ENCODE measurements at regions not wholly inside any gene's neighbourhood (a gene's known extent, or its start where the extent isn't known, plus 50 kb on each side); places are given as distances from the start of the nearest gene placed in this dataset.

GRCh38 chr9:90446200-90446948, 196.2 kb downstream of the DIRAS2 start:
- no peaks in the 10 kb centered on the region for H3K27me3 ChIP-seq (ENCODE audit: control insufficient read depth in 2 of 2, insufficient read depth in 2 of 2, low read length in 2 of 2)
- no peaks in the 10 kb centered on the region for H3K79me2 ChIP-seq (ENCODE audit: insufficient read depth, low read length)
- no peak for TF ChIP-seq CTCF (IDR thresholded peaks at IDR 0.05)
- H3K36me3 Mint-ChIP-seq: no peaks in the 10 kb centered on the region
- H3K27me3 Mint-ChIP-seq (ENCODE audit: low read depth in 3 of 3): peaks cover 0 to 10% (median 4%) of the 10 kb centered on the region in 3 donors
- no peaks in the 10 kb centered on the region for H4K20me1 ChIP-seq (ENCODE audit: insufficient read depth, low read length)
- H3K4me1 Mint-ChIP-seq: no peaks in the 10 kb centered on the region
- H3K9me3 Mint-ChIP-seq: peaks cover 0 to 5% (median 0%) of the 10 kb centered on the region in 7 donors
- no peaks in the 10 kb centered on the region for H3K36me3 ChIP-seq (replicated peaks in 1 of 2; ENCODE audit: control insufficient read depth in 1 of 2, insufficient read depth in 2 of 2, low read length in 2 of 2)
- no peak overlapping the region for H3K4me3 Mint-ChIP-seq
- no peak overlapping the region for H3K4me3 ChIP-seq (replicated peaks in 1 of 3; ENCODE audit: low read depth in 2 of 3, low read length in 3 of 3)
- DNase-seq: no peak
- no peak overlapping the region for H3K4me2 ChIP-seq (replicated peaks; ENCODE audit: extremely low read depth, low read length, poor library complexity, severe bottlenecking)
- no peaks in the 10 kb centered on the region for H3K4me1 ChIP-seq (ENCODE audit: control insufficient read depth in 1 of 2, insufficient read depth in 2 of 2, low read length in 2 of 2)
- no peaks in the 10 kb centered on the region for H3K9me3 ChIP-seq (replicated peaks in 1 of 2; ENCODE audit: control insufficient read depth in 1 of 2, insufficient read depth in 1 of 2, low read length in 2 of 2)
- no peak overlapping the region for H3K9ac ChIP-seq (ENCODE audit: insufficient read depth, low read length, poor library complexity, severe bottlenecking)
- intact Hi-C loops (cut with micrococcal nuclease): no loop called here
- H3K27ac ChIP-seq (ENCODE audit: low read depth in 1 of 2, low read length in 2 of 2): no peak overlapping the region
- 80% methylated on average over 1 of the region's 7 CpGs for WGBS (ENCODE audit: insufficient coverage)
- no peak overlapping the region for H2AFZ ChIP-seq (ENCODE audit: insufficient read depth, low read depth, low read length, poor library complexity, severe bottlenecking)
- no peak overlapping the region for H3K27ac Mint-ChIP-seq

GRCh38 chr9:90447773-90448172, 194.9 kb downstream of the DIRAS2 start:
- no peak overlapping the region for H3K27ac ChIP-seq (ENCODE audit: low read depth in 1 of 2, low read length in 2 of 2)
- TF ChIP-seq CTCF (IDR thresholded peaks at IDR 0.05): no peak
- no peak for DNase-seq

More at GRCh38 chr9:90447773-90448172, 194.9 kb downstream of the DIRAS2 start:
- H3K27ac Mint-ChIP-seq: no peak overlapping the region
- Histone ChIP-seq H3K79me2 (ENCODE audit: insufficient read depth, low read length) (no peaks in the 10 kb centered on the region), H3K27me3 (ENCODE audit: control insufficient read depth in 2 of 2, insufficient read depth in 2 of 2, low read length in 2 of 2) (no peaks in the 10 kb centered on the region), H3K36me3 (replicated peaks in 1 of 2; ENCODE audit: control insufficient read depth in 1 of 2, insufficient read depth in 2 of 2, low read length in 2 of 2) (no peaks in the 10 kb centered on the region), H3K4me1 (ENCODE audit: control insufficient read depth in 1 of 2, insufficient read depth in 2 of 2, low read length in 2 of 2) (no peaks in the 10 kb centered on the region), H3K4me3 (replicated peaks in 1 of 3; ENCODE audit: low read depth in 2 of 3, low read length in 3 of 3) (no peak overlapping the region), H4K20me1 (ENCODE audit: insufficient read depth, low read length) (no peaks in the 10 kb centered on the region), H3K9me3 (replicated peaks in 1 of 2; ENCODE audit: control insufficient read depth in 1 of 2, insufficient read depth in 1 of 2, low read length in 2 of 2) (no peaks in the 10 kb centered on the region), H3K4me2 (replicated peaks; ENCODE audit: extremely low read depth, low read length, poor library complexity, severe bottlenecking) (no peak overlapping the region), H3K9ac (ENCODE audit: insufficient read depth, low read length, poor library complexity, severe bottlenecking) (no peak overlapping the region), H2AFZ (ENCODE audit: insufficient read depth, low read depth, low read length, poor library complexity, severe bottlenecking) (no peak overlapping the region)
- no peak overlapping the region for H3K4me3 Mint-ChIP-seq
- H3K36me3 Mint-ChIP-seq: no peaks in the 10 kb centered on the region
- intact Hi-C loops (cut with micrococcal nuclease): no loop called here
- H3K9me3 Mint-ChIP-seq: peaks cover 0 to 5% (median 0%) of the 10 kb centered on the region in 7 donors
- WGBS (ENCODE audit: insufficient coverage): 97% methylated on average over 3 of the region's 4 CpGs
- no peaks in the 10 kb centered on the region for H3K4me1 Mint-ChIP-seq
- peaks cover 0 to 6% (median 6%) of the 10 kb centered on the region in 3 donors for H3K27me3 Mint-ChIP-seq (ENCODE audit: low read depth in 3 of 3)
